NCI-H2081 (cell line): ENCODE measurements at regions not wholly inside any gene's neighbourhood (a gene's known extent, or its start where the extent isn't known, plus 50 kb on each side); places are given as distances from the start of the nearest gene placed in this dataset.

Experiments
- DNase-seq, 2 experiments: peaks; one replicate each; lab custom pipeline; 2025; lab: John Stamatoyannopoulos, UW

- DNase-seq = no peak
Measured at GRCh38 chr5:88144219-88145001, 124.2 kb downstream of the TMEM161B start.

- DNase-seq = no peak
Measured at GRCh38 chr5:88143693-88144218, 124.9 kb downstream of the TMEM161B start.

- DNase-seq = no peak
Measured at GRCh38 chr5:88142886-88143692, 125.6 kb downstream of the TMEM161B start.

- DNase-seq = no peak
Measured at GRCh38 chr5:88142636-88142885, 126.1 kb downstream of the TMEM161B start.

GRCh38 chr5:88140856-88141752 is 127.5 kb downstream of the TMEM161B start:
- peak; percentile 96 for DNase-seq

- no peak for DNase-seq
Measured at GRCh38 chr5:88140396-88140855, 128.2 kb downstream of the TMEM161B start.

GRCh38 chr5:88130211-88130815 is 138.3 kb downstream of the TMEM161B start:
- no peak for DNase-seq

GRCh38 chr5:88128813-88129212 is 139.8 kb downstream of the TMEM161B start:
- no peak for DNase-seq

- no peak for DNase-seq
Measured at GRCh38 chr5:88119535-88120125, 149.0 kb downstream of the TMEM161B start.

GRCh38 chr5:88118179-88118578 is 150.5 kb downstream of the TMEM161B start:
- no peak for DNase-seq

- no peak for DNase-seq
Measured at GRCh38 chr5:88117546-88117945, 151.1 kb downstream of the TMEM161B start.

GRCh38 chr5:88116396-88116795 is 152.2 kb downstream of the TMEM161B start:
- DNase-seq = no peak

- no peak for DNase-seq
Measured at GRCh38 chr5:88115211-88115610, 153.4 kb downstream of the TMEM161B start.

GRCh38 chr5:88113429-88113828 is 155.2 kb downstream of the TMEM161B start:
- no peak for DNase-seq

GRCh38 chr5:88109818-88110217 is 158.8 kb downstream of the TMEM161B start:
- DNase-seq = no peak

- DNase-seq = no peak
Measured at GRCh38 chr5:88108490-88109279, 160.0 kb downstream of the TMEM161B start.

GRCh38 chr5:88094906-88095496 is 173.6 kb downstream of the TMEM161B start:
- DNase-seq = no peak

GRCh38 chr5:88094403-88094802 is 174.2 kb downstream of the TMEM161B start:
- no peak for DNase-seq

GRCh38 chr5:88093765-88094164 is 174.9 kb downstream of the TMEM161B start:
- DNase-seq = no peak

GRCh38 chr5:88092958-88093605 is 175.6 kb downstream of the TMEM161B start:
- DNase-seq = no peak
